Stimulated activated CD8-positive, alpha-beta memory T cell treated with anti-CD3 and anti-CD28 coated beads, Interleukin-12 subunit alpha, Interleukin-12 subunit beta, amount 100 ng/mL, for 4 hours (primary cell): ENCODE measurements at regions not wholly inside any gene's neighbourhood (a gene's known extent, or its start where the extent isn't known, plus 50 kb on each side); places are given as distances from the start of the nearest gene placed in this dataset.

Experiments used
- DNase-seq: peaks from one replicate; pipeline ENCODE4 v3.0.0-alpha.2; 2020; ENCODE audit warnings: low read depth

DNA sequence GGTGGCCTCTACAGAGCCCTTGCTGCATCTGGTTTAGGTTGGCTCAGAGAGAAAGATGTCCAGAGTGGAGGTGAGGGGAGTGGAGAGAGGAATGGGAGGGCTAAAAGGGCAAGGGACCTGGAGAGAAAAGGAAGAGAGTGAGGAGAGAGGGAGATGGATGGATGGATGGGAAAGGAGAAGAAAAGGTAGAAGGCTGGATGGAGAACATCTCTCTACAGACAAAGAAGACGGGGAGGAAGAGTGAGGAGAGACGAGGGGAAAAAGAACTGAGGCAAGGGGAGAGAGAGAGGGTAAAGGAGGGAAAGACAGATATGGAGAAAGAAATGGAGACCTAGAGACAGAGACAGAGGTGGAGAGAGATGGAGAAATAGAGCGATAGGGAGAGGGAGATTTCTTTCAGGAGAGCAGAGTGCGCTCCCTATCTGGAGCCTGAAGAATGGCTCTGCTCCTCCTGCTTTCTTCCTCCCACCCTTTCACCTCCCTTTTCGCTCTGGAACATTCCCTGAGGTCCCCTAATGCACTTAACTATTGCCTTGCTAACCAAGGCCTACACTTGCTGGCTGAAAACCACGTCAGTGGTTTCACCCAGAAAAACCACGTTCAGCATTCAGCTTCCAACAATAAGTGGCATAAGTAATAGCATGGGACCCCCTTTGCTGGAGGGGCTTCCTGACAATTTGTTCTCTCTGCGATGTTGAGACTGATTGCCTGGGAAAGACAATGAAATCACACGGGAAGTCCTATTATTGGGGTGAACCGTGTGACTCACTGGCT, 286.3 kb downstream of the CDH26 start:
- no peak for DNase-seq

DNA sequence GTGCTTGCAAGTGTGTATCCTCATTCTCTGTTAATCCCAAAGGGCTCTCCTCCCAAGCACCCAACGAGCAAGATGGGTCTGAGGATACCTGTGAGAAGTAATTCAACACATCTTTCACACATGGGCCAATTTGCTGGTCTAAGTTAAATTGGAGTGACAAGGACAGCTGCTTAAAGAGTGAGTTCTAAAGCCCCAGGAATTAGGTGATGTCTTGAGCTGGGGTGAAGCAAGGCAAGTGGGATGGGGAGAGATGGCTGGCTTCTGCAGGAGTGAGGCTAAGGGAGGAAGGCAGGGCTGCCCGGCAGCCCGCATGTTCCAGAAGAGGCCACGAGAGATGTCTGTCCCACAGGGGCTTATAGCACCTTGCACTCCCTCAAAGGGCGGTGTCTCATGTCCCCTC, 288.5 kb downstream of the CDH26 start:
- no peak for DNase-seq

DNA sequence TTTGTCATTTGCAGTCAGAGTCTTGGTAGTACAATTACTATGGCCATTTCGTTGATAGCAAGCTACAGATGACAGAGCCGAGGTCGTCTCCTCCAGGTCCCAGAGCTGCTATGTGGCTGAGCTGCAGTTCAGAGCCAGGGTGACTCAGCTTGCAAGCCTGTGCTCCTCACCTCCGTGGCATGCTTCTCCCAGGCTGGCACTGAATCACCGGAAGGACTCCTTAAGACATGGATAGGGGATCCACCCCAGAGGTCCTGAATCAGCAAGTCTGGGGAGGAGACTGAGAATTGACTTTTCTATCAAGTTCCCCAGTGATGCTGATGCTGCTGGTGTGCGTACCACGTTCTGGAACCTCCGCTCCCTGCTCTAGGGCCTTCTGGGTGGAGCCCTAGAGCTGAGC, 291.2 kb downstream of the CDH26 start:
- DNase-seq: no peak

DNA sequence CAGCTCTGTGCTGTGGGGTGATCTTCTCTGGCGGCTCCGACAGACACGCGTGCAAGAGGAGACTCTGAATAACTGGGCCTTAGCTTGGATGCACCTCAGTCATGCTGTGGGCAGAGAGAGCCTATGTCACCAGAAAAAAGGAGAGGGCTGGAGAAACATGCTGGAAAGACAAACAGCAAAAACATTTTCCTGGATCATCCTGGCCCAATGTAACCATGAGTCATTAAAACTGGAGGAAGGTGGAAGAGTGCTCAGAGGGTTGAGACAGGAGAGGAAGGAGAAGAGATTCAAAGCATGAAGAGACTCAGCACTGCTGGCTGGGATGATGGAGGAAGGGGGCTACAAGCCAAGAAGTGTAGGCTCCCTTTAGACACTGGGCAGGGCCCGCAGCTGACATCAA, 292.0 kb downstream of the CDH26 start:
- DNase-seq: no peak

DNA sequence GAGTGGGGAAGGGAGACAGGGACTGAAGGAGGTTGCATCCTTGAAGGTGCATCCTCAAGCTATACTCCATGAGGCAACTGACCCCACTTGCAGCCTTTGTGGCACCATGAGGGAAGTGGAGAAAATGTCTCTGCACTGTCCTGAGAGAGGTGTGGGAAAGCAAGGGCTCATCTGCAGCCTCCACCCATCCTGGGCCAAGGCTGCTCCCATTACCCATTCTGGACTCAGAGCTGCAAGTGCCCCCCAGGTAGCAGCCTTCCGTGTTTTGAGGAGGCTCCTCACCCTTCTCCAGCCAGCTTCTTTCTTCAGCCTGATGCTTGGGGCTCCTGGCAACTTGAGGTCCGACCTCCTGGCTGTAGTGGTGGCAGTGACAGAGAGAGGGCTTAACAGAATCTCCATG, 294.6 kb downstream of the CDH26 start:
- DNase-seq: no peak

DNA sequence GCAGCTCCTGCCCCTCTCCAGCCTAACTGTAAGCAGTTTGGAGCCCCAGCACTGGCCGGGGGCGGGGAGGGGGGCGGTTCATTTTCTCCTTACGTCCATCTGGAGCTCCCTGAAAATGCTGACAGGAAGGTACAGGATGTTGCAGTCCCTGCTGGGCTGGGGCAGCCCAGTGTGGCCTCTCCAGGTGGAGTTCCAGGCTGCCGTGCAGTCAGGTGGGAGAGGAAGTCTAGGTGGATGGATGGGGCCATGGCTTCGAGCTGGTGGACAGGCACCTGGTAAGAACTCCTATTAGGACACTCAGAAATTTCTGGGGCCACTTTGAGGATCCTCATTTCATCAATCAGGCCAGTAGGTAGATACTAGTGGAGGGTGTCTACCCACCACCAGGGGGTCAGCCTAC, 295.2 kb downstream of the CDH26 start:
- DNase-seq: no peak

DNA sequence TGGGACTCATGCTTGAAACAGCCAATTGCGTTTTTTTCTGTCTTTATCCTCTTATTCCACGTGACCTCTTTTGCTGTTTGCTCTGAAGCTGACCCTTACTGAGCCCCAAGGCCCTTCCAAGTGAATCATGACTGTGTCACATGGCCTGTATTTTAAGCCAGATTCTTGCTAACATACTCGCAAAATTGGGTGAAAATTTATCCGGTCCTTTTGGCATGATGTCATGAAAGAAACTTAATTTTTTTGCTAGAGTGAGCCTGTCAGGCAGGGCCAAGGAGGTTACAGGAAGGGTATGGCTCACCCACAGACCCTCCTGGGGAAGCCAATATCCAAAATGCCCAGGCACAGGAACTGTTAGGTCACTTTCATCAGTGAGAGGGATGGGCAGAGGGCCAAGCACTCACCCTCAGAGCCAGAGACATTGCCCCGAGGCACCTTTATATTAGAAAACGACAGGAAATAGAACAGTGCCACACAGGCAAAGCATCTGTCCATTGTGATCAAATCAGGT, 296.7 kb downstream of the CDH26 start:
- DNase-seq: no peak

DNA sequence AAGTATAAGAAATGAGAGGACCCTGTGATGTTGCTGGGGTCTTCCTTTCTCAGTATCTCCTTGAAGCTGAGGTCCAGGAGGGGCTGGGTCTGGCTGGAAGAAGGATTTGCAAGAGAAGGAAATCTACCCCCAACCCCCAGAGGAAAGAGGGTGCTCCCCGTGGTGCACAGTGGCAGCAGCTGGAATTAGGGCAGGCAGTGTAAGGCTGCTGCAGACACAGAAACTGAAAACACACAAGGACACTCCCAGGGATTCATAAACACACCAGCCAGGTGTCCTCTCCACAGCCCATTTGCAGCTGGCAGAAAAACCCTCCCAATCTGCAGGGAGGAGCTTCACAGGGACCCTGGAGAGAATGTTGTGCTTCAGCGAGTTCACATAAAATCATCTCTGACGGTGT, 297.2 kb downstream of the CDH26 start:
- DNase-seq: no peak

DNA sequence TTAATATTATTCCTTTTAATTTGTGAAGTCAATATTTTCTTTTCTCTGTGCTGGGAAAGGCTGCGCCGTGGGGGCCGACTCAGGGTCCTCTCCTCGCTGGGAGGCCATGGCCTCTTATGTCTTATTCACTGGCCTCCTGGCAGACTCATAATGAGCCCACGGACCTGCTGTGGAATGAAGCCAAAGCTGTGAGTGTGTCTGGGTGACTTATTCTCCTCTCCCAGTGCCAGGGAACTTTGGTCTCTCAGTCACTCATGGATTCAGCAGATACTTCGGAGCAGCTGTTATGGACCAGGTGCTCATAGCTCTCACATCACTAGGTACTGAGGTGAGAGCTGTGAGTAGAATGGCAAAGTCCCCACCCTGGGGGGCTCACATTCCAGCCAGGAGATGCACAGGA, 297.6 kb downstream of the CDH26 start:
- no peak for DNase-seq

DNA sequence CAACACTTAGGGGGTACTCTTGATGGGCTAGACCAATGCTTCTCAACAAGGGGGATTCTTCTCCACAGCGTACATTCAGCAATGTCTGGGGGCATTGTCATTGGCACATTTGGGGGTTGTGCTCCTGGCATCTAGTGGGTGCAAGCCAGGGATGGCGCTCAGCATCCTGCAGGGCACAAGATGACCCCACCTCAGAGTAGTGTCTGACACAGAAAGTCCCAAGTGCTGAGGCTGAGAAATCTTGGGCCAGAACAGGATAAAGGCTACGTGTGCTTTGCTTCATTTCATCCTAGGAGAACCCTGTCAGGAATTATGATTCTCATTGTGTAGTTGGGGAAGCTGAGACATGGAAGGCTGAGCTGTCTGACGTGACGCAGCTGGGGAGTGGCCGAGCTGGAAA, 298.6 kb downstream of the CDH26 start:
- DNase-seq: no peak

DNA sequence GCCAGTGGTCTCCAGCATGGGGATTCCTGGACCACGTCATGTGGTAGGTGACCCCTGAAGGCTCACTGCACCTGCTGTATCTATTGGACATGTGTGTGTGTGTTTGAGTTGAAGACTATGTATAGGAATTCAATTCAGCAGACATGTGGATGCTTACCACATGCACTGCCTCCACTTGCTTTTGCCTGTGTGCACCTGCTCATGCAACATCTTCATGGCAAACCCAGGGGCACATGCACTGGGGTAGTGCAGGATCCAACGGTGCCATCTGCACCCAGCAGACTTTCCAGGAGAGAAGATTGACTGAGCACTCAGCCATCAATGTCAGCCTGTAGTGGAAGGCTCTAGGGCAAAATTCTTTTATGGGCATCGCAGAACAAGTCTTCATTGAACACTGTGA, 299.4 kb downstream of the CDH26 start:
- no peak for DNase-seq

DNA sequence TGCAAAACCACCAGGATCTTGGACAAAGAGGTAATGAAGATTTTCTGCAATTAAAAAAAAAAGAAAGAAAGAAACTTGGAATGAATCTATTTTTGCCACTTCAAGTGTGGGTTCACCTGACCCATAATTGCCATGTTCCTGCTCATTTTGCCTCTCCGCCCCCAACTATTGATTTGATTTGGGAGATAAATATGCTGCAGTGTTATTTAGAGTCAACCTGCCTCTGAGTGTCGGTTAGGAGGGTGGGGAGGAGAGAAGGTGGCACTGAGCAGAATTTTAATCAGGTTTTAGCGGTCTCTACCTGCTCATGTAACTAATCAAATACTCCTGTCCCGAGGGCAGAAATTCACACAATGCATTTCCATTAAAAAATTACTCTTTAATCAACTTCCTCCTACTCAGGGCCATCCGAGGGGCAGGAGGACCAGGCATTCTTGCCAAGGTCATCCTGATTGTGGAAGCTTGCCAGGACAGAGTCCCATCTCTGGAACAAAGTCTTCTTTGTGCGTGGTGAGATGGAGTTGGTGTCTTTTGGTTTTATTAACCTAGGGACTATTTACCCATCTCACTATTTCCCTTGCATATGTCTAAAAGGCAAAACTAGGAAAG, 300.1 kb downstream of the CDH26 start:
- no peak for DNase-seq

DNA sequence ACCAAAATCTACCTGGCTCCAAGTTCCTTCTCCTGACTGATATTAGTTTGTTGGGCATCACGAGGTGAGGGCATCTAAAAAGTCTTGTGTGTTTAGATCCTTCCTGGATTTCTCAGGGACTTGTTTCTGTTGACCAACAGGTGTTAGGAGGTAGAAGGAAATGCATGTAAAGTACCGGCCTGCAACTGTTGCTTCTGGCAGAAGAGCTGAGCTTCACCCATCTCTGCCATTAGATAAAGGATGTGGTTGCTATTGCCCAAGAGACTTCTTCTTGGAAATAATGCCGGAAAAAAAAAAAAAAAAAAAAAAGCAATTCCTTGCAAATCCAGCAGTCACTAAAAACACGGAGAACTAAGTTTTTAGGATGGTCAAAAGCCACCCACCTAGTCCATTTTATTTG, 303.1 kb downstream of the CDH26 start:
- no peak for DNase-seq

DNA sequence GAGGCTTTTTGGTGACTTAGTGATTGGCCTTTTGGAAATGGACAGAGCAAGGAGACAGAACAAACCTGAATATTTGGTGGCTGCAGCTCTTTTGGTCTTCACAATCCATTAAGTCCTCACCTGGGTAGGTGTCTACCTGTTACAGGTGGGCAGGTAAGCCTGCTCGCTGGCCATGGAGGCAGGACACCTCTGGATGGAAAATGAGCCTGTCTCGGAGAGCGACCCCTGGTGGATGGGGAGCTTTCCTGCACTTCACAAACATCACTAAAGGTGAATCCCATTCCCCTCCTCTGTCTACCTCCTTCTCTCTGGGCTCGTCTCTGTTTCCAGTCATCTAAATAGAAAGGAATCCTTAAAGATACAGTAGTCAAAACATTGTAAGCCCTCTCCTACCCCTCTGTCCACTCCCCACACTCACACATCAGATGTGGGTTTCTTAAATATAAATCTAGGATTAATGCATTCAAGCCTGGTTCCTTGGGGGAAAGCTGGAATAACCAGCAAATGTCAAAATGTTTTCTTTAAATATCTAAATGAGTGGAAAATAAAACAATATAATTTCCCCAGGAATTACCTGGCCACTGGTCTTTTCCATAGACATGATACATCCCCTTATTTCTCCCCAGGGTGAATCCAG, 304.9 kb downstream of the CDH26 start:
- DNase-seq: no peak

DNA sequence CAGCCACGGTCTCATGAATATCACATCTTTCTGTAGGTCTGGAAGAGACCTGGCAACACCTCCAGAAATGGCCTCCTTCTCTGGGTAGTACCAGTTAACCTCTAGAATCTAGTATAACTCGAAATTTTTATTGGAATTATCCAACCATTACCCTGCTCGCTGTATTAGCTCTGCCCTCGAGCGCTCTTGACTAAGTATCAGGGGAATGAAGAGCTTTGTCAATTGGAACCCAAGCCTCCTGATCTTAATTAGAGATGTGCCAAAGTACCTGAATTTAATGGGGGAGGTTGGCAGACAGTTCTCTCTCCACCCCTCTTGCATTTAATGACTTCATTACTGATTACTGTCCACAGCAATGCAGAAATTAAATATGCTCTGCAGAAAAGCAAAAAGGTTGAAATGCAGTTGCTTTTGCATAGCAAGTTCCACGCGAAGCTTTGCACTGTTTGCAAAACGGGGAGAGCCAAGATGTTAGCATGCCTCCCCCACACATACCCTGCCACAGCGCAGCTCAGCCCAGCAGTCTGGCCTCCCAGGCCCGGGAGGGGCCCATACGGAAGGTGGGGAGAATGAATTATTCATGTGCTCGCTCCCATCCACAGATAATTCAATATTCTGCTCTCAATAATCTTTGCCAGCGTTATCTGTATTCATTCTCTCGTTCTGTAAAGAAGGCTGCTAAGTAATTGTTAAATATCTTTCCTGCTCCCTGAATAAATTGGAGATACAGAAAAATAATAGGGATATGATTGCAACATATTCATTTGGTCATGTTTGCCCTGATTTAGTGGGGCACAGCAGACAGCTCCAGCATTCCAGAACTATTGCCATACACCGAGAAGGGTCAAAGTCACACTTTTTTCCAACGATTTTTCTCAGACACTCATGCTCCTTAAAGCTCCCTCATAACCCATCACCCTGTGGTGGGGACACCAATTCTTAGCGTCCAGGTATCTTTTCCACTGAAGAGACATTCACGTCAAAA, 305.8 kb downstream of the CDH26 start:
- DNase-seq: no peak

DNA sequence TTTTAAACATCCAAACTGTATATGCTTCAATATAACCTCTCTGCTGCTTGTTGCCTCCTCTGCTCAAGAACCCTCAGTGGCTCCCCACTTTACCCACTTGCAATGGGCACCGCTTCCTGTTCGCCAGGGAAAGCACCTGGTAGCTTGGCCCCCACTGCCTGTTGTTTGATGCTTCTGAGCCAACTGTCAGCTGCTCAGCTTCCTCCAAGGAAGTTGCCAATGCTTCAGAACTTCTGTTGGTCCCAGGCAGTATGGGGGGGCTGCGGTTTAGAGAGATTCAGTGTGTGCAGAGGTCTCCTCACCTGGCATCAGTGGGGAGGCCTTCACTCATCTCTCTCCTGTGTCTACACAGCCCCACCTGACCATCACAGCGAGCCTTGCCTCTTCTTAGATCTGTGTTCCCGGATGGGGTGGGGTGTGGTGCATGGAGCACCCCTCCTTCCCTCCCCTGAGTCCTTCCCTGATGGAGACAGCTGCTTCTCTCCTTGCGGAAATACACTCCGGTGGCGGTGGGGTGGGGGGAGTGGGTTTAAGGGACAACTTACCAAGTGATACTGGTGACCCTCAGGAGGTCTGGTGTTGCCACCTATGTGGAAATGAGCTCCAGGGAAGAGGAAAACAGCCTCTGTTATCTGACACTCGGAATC, 308.1 kb downstream of the CDH26 start:
- DNase-seq: no peak

DNA sequence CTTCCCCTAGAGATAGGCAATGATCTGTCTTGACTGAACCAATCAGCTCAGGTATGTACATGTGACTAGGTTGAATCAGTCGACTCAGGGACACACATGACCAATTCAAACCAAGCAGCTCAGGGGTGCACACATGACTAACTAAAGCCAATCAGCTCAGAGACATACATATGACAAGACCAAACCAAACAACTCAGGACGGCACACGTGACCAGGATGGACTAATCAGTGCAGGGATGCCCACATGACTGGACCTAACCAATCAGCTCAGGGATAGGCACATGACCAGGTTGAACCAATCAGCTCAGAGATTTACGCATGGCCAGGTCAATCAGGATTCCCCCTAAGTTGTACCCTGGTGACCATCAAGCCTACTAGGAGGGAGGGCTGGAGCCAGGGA, 310.3 kb downstream of the CDH26 start:
- no peak for DNase-seq

DNA sequence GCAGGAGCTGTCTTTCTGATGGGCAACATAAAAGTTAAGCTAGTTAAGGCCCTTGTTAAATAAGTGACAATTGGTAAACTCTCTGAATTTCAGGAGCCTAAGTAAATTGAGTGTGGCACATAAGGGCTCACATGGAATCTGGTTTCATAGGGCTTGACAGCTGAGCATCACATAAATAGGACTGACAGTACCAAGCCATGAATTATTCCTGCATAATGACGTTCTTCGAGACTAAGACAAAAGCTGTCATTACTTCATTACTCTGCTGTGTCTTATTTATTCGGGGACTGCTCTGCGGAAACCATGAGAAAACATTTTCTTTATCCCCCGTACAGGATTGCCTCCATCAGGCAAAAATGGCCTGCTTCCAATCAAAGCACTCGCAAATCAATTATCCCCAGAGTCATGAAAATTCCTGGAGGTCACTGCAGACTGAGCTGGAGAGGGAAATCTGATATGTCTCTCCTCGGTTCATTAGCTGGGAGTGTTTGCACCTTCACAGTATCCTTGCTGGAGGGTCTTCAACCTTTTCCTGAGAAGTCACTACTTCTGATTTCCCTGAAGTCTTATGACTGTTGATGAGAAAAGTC, 311.4 kb downstream of the CDH26 start:
- no peak for DNase-seq

DNA sequence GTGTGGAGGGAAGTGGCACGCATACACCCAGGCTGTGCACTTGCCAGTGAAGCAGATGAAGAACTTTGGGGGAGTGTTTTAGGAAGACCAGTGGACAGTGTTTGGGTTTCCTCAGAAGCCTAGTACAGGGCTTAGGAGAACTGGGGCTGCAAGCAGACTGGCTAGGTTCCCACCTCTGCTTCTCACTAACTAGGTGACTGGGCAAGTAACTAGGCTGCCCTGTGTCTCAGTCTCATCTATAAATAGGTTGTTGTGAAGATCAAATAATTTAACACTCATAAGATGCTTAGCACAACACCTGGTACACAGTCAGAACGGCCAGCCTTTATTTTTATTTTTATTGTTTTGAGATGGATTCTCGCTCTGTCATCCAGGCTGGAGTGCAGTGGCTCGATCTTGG, 312.1 kb downstream of the CDH26 start:
- DNase-seq: no peak

DNA sequence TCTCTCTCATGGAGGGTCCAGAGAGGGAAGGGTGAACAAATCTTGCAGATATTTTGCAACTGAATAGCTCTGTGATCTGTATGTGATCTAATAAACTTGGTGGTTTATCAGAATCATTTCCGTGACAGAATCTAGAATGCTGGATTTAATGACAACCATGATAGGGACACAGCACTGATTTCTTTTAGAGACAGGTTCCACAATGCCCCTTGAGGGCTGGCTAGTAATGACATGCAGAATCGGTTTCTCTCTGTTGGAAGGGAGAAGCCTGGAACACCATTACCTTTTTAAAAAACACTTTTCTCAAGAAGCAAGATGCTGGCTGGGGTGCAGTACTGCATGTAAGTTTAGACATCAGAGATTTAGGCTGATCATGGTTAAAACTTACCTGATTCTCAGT, 313.4 kb downstream of the CDH26 start:
- no peak for DNase-seq

DNA sequence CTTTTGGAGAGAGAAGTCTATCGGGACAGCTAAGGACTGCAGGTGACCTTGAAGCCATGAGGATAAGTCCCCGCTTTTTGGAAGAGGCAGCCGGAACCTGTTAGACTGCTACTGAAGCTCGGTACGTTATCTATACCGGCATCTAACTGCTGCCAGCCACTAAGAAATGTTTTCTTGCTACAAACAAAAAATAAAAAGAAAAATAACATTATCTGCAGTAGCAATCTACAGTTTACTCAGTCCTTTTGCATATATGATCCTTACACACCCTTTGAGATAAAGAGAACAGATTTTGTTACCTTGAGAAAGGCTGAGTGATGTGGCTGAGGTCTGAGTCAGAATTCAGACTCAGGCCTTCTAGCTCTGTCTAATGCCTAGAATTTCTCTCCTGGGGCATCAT, 314.6 kb downstream of the CDH26 start:
- DNase-seq: no peak
